MCF 10A (cell line): ENCODE measurements at regions not wholly inside any gene's neighbourhood (a gene's known extent, or its start where the extent isn't known, plus 50 kb on each side); places are given as distances from the start of the nearest gene placed in this dataset.
"Not testable (repeated sequence)": the region's sequence is repeated elsewhere in the genome, so short reads cannot be mapped to it uniquely, and the experiment has no call there.

ENCODE experiments used
- BruUV-seq: library from RNA; stranded (reverse); fragments of 400-500 nt; replicated peaks from 2 replicates; lab custom pipeline; 2021; lab: Mats Ljungman, UMichigan
- CTCF ChIA-PET: fragments of 300-600 bp; sonication (Branson Sonifier 250); formaldehyde crosslinking; extraction: SDS; loops from one replicate; lab custom pipeline; 2021; ENCODE audit warnings: antibody characterized with exemption, inconsistent platforms; lab: Yijun Ruan, JAX
- POLR2A ChIA-PET: fragments of 300-600, 350-650 bp; sonication (Branson Sonifier 250); formaldehyde crosslinking; extraction: SDS; loops from one replicate; lab custom pipeline; 2020; ENCODE audit warnings: antibody characterized with exemption, inconsistent platforms; lab: Yijun Ruan, JAX
- DNase-seq: peaks from one replicate; pipeline ENCODE4 v3.0.0-alpha.2; 2018; ENCODE audit not compliant: unreplicated experiment
- H3K27ac Mint-ChIP-seq: one replicate; pipeline ENCODE4 v1.8.0; 2022; ENCODE audit warnings: mild to moderate bottlenecking, low read depth, mixed read lengths; ENCODE audit not compliant: unreplicated experiment
- H3K27me3 Mint-ChIP-seq: one replicate; pipeline ENCODE4 v1.8.0; 2022; ENCODE audit warnings: mixed read lengths; ENCODE audit not compliant: insufficient read depth, unreplicated experiment
- H3K36me3 Mint-ChIP-seq: one replicate; pipeline ENCODE4 v1.8.0; 2022; ENCODE audit warnings: mild to moderate bottlenecking, moderate library complexity, mixed read lengths; ENCODE audit not compliant: insufficient read depth, unreplicated experiment
- H3K4me1 Mint-ChIP-seq: one replicate; pipeline ENCODE4 v1.8.0; 2022; ENCODE audit warnings: mixed read lengths; ENCODE audit not compliant: insufficient read depth, unreplicated experiment
- H3K4me3 Mint-ChIP-seq: one replicate; pipeline ENCODE4 v1.8.0; 2022; ENCODE audit warnings: mild to moderate bottlenecking, moderate library complexity, mixed read lengths; ENCODE audit not compliant: unreplicated experiment
- H3K9me3 Mint-ChIP-seq: one replicate; pipeline ENCODE4 v1.8.0; 2022; ENCODE audit warnings: mixed read lengths; ENCODE audit not compliant: unreplicated experiment
- intact Hi-C: fragments of 100-400 bp; cut with micrococcal nuclease; formaldehyde crosslinking; loops from 2 replicates; pipeline ENCODE4 v1.14.1; 2022
- TF ChIP-seq, protein P1 (sequence below): fragments of 200-600 bp; IDR thresholded peaks from one replicate; pipeline ENCODE4 v1.8.0; 2022; ENCODE audit warnings: antibody characterized with exemption, mild to moderate bottlenecking; ENCODE audit not compliant: unreplicated experiment

DNA sequence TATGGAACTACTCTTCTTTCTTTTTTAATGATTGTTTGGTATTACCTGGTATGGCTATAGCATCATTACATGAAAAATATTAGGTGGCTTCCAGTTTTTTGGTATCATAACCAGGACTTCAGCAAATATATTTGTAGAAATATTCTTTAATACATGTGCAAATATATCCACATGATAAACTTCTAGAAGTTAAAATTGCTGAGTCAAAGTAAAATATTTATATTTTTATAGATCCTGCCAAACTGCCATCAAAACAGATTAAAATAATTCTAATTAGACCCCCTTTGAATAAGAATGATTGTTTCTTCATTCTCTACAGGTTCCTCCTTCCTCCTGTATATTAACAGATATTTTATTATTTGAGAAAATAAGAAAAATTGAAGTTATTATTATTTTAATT lies 708.5 kb upstream of the INTU start:
- no peaks in the 10 kb centered on the region for H3K4me1 Mint-ChIP-seq
- ChIA-PET CTCF (no interaction called here), POLR2A (interaction anchor here (0.6 kb wide), 1 partner anchor 839 kb away, joined by 3 read pairs; no protein-coding TSS in a partner anchor)
- no peak overlapping the region for H3K4me3 Mint-ChIP-seq
- no peaks in the 10 kb centered on the region for H3K27me3 Mint-ChIP-seq
- no peak for DNase-seq
- H3K9me3 Mint-ChIP-seq: no peaks in the 10 kb centered on the region
- TF ChIP-seq, protein P1, sequence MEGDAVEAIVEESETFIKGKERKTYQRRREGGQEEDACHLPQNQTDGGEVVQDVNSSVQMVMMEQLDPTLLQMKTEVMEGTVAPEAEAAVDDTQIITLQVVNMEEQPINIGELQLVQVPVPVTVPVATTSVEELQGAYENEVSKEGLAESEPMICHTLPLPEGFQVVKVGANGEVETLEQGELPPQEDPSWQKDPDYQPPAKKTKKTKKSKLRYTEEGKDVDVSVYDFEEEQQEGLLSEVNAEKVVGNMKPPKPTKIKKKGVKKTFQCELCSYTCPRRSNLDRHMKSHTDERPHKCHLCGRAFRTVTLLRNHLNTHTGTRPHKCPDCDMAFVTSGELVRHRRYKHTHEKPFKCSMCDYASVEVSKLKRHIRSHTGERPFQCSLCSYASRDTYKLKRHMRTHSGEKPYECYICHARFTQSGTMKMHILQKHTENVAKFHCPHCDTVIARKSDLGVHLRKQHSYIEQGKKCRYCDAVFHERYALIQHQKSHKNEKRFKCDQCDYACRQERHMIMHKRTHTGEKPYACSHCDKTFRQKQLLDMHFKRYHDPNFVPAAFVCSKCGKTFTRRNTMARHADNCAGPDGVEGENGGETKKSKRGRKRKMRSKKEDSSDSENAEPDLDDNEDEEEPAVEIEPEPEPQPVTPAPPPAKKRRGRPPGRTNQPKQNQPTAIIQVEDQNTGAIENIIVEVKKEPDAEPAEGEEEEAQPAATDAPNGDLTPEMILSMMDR: no peak
- H3K27ac Mint-ChIP-seq: no peak overlapping the region
- H3K36me3 Mint-ChIP-seq: no peaks in the 10 kb centered on the region
- BruUV-seq: no TSS peak
- intact Hi-C loops: no loop called here

DNA sequence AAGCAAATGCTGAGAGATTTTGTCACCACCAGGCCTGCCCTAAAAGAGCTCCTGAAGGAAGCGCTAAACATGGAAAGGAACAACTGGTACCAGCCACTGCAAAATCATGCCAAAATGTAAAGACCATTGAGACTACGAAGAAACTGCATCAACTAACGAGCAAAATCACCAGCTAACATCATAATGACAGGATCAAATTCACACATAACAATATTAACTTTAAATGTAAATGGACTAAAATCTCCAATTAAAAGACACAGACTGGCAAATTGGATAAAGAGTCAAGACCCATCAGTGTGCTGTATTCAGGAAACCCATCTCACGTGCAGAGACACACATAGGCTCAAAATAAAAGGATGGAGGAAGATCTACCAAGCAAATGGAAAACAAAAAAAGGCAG lies 702.7 kb upstream of the INTU start:
- H3K27ac Mint-ChIP-seq, intact Hi-C loops, H3K4me3 Mint-ChIP-seq, POLR2A ChIA-PET, H3K27me3 Mint-ChIP-seq, DNase-seq, CTCF ChIA-PET, BruUV-seq, H3K36me3 Mint-ChIP-seq, H3K4me1 Mint-ChIP-seq, H3K9me3 Mint-ChIP-seq: not testable (repeated sequence)

DNA sequence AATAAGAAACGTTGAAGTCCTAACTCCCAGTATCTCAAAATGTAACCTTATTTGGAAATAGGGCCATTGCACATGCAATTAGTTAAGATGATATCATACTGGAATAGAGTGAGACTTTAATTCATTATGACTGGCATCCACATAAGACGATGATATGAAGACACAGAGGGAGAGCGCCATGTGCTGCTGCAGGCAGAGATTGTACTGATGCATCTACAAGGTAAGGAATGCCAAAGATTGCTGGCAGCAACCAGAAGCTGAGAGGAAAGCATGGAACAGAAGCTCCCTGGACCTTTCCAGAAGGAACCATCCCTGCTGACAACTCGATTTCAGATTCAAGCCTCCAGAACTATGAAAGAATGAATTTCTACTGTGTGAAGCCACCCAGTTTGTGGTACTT lies 697.0 kb upstream of the INTU start:
- H3K9me3 Mint-ChIP-seq: no peaks in the 10 kb centered on the region
- BruUV-seq: no TSS peak
- intact Hi-C loops: no loop called here
- H3K4me3 Mint-ChIP-seq: no peak overlapping the region
- H3K27me3 Mint-ChIP-seq: no peaks in the 10 kb centered on the region
- DNase-seq: no peak
- H3K4me1 Mint-ChIP-seq: peaks cover 13% of the 10 kb centered on the region
- H3K27ac Mint-ChIP-seq: no peak overlapping the region
- ChIA-PET POLR2A (no interaction called here), CTCF (no interaction called here)
- TF ChIP-seq, protein P1: no peak
- no peaks in the 10 kb centered on the region for H3K36me3 Mint-ChIP-seq

DNA sequence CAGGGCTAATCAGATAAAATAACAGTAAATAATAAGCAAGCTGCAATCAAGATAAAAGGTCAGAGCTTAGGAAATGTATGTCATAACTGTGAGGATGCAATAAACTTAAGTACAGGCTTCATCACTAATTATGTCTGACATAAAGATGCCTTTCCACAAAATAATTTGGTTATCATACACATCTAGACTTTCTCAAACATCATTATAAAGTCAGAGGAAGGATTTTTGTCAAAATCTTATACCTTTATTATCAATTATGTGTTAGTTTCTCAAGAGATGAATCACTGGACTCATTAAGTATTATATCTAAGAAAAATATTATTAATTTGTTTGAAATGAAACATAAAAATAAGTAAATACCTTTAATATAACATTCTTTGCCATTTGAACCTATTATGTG lies 695.4 kb upstream of the INTU start:
- H3K4me1 Mint-ChIP-seq: peaks cover 13% of the 10 kb centered on the region
- ChIA-PET POLR2A (no interaction called here), CTCF (no interaction called here)
- H3K36me3 Mint-ChIP-seq: no peaks in the 10 kb centered on the region
- H3K27ac Mint-ChIP-seq: no peak overlapping the region
- no peak for DNase-seq
- no peaks in the 10 kb centered on the region for H3K27me3 Mint-ChIP-seq
- TF ChIP-seq, protein P1: no peak
- no TSS peak for BruUV-seq
- intact Hi-C loops: no loop called here
- no peak overlapping the region for H3K4me3 Mint-ChIP-seq
- no peaks in the 10 kb centered on the region for H3K9me3 Mint-ChIP-seq

DNA sequence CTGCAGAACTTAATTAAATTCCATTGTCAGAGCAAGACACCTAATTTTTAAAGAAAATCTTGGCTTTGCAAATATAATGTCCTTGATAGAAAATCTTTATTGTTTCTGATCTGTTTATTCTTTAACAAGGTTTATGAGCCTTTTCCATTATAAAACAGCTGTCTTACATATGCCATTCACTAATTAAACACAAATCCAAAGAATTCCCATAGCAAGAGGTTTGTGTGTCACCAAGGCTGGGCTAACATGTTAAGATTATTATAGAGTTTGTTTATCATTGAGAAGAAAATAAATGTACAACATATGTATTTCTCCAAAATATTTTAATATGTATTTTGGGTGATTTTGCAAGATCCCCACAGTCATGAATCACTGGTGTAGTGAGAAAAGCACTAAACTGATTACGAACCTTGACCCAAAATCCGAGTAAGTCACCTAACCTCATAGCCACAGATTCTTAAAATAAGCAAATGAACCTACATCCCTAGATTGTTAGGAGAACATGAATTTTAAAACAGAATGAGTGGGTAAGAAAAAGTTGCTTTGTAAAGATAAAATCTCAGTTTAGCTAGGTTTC lies 694.8 kb upstream of the INTU start:
- POLR2A ChIA-PET: no interaction called here
- intact Hi-C loops: no loop called here
- H3K9me3 Mint-ChIP-seq: no peaks in the 10 kb centered on the region
- BruUV-seq: no TSS peak
- no peaks in the 10 kb centered on the region for H3K36me3 Mint-ChIP-seq
- TF ChIP-seq, protein P1: no peak
- H3K4me3 Mint-ChIP-seq: no peak overlapping the region
- no peak overlapping the region for H3K27ac Mint-ChIP-seq
- H3K27me3 Mint-ChIP-seq: no peaks in the 10 kb centered on the region
- no peak for DNase-seq
- CTCF ChIA-PET: interaction anchor here (0.6 kb wide), 1 partner anchor 66 kb away, joined by 3 read pairs; no protein-coding TSS in a partner anchor
- peaks cover 13% of the 10 kb centered on the region for H3K4me1 Mint-ChIP-seq
